ENCODE measurements at regions not wholly inside any gene's neighbourhood (a gene's known extent, or its start where the extent isn't known, plus 50 kb on each side); places are given as distances from the start of the nearest gene placed in this dataset.

- Mint-ChIP-seq H3K4me1 (ENCODE audit: insufficient read depth, unreplicated experiment) (peaks cover 36% of the 10 kb centered on the region), H3K27ac (ENCODE audit: low read depth, unreplicated experiment) (peak overlapping the region; percentile 75), H3K27me3 (ENCODE audit: insufficient read depth, unreplicated experiment) (no peaks in the 10 kb centered on the region), H3K9me3 (ENCODE audit: unreplicated experiment) (no peaks in the 10 kb centered on the region), H3K36me3 (ENCODE audit: insufficient read depth, unreplicated experiment) (no peaks in the 10 kb centered on the region), H3K4me3 (ENCODE audit: unreplicated experiment) (no peak overlapping the region)
- ChIA-PET CTCF (interaction anchor here (0.6 to 3.0 kb wide), 4 partner anchors 17 to 386 kb away, joined by 3 to 18 read pairs (median 6); no protein-coding TSS in a partner anchor), POLR2A (interaction anchor here (0.6 to 2.7 kb wide), 18 partner anchors 9 to 260 kb away, joined by 3 to 16 read pairs (median 4); partner anchors contain the start of genes CHURC1 and PLEKHG3)
- no TSS peak for BruUV-seq (replicated peaks)
- TF ChIP-seq CTCF (IDR thresholded peaks at IDR 0.05; ENCODE audit: unreplicated experiment): no peak
- intact Hi-C loops (cut with micrococcal nuclease): no loop called here
- DNase-seq (ENCODE audit: unreplicated experiment): no peak
Measured at GRCh38 chr14:64653900-64654245, 50.4 kb upstream of the PLEKHG3 start.

GRCh38 chr14:64654246-64654900 lies 49.9 kb upstream of the PLEKHG3 start:
- ChIA-PET POLR2A (interaction anchor here (0.6 to 2.7 kb wide), 18 partner anchors 9 to 260 kb away, joined by 3 to 16 read pairs (median 4); partner anchors contain the start of genes CHURC1 and PLEKHG3), CTCF (interaction anchor here (0.6 to 3.0 kb wide), 4 partner anchors 16 to 169 kb away, joined by 3 to 18 read pairs (median 6); no protein-coding TSS in a partner anchor)
- H3K27me3 Mint-ChIP-seq (ENCODE audit: insufficient read depth, unreplicated experiment): no peaks in the 10 kb centered on the region
- no TSS peak for BruUV-seq (replicated peaks)
- no peaks in the 10 kb centered on the region for H3K36me3 Mint-ChIP-seq (ENCODE audit: insufficient read depth, unreplicated experiment)
- intact Hi-C loops (cut with micrococcal nuclease): no loop called here
- H3K4me3 Mint-ChIP-seq (ENCODE audit: unreplicated experiment): no peak overlapping the region
- H3K9me3 Mint-ChIP-seq (ENCODE audit: unreplicated experiment): no peaks in the 10 kb centered on the region
- peak overlapping the region; percentile 75 for H3K27ac Mint-ChIP-seq (ENCODE audit: low read depth, unreplicated experiment)
- peaks cover 34% of the 10 kb centered on the region for H3K4me1 Mint-ChIP-seq (ENCODE audit: insufficient read depth, unreplicated experiment)
- TF ChIP-seq CTCF (IDR thresholded peaks at IDR 0.05; ENCODE audit: unreplicated experiment): no peak
- DNase-seq (ENCODE audit: unreplicated experiment): peak; percentile 87
